ENCODE measurements at regions not wholly inside any gene's neighbourhood (a gene's known extent, or its start where the extent isn't known, plus 50 kb on each side); places are given as distances from the start of the nearest gene placed in this dataset.

DNA sequence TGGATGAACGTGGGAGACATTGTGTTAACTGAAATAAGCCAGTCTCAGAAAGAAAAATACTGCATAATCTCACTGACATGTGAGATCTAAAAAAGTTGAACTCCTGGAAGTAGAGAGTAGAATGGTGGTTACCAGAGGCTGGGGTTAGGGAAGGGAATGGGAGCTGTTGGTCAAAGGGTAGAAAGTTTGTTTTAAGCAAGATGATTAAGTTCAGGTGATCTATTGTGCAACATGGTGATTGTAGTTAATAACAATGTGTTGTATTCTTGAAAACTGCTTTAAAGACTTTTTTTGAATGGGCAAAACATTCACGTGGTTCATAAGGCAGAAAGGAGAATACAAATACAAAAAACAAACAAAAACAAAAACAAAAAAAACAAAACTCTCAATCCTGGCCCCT, 460.4 kb upstream of the TBX3 start:
- Histone ChIP-seq H3K9me3 (ENCODE audit: insufficient read depth, low read depth, low read length) (no peaks in the 10 kb centered on the region), H2AFZ (ENCODE audit: low read length) (no peak overlapping the region), H3K79me2 (ENCODE audit: insufficient read depth, low read length) (no peaks in the 10 kb centered on the region), H4K20me1 (ENCODE audit: insufficient read depth, low read length, poor library complexity, severe bottlenecking) (no peaks in the 10 kb centered on the region), H3K9me2 (replicated peaks; ENCODE audit: low read depth, low read length) (no peaks in the 10 kb centered on the region), H3K4me3 (ENCODE audit: low read length, poor library complexity, severe bottlenecking) (no peak overlapping the region), H3K36me3 (ENCODE audit: insufficient read depth, low read length) (no peaks in the 10 kb centered on the region), H3F3A (ENCODE audit: low read depth) (no peaks in the 10 kb centered on the region), H3K4me2 (ENCODE audit: low read depth, low read length, poor library complexity, severe bottlenecking) (no peak overlapping the region), H3K9ac (ENCODE audit: low read depth, low read length, poor library complexity, severe bottlenecking) (no peak overlapping the region), H3K27me3 (ENCODE audit: insufficient read depth, low read length, poor library complexity, severe bottlenecking) (no peaks in the 10 kb centered on the region), H3K4me1 (ENCODE audit: insufficient read depth, low read length, poor library complexity, severe bottlenecking) (no peaks in the 10 kb centered on the region)
- no peak for TF ChIP-seq EZH2phosphoT487 (IDR thresholded peaks at IDR 0.05; ENCODE audit: borderline replicate concordance)
- TF ChIP-seq, protein P1, sequence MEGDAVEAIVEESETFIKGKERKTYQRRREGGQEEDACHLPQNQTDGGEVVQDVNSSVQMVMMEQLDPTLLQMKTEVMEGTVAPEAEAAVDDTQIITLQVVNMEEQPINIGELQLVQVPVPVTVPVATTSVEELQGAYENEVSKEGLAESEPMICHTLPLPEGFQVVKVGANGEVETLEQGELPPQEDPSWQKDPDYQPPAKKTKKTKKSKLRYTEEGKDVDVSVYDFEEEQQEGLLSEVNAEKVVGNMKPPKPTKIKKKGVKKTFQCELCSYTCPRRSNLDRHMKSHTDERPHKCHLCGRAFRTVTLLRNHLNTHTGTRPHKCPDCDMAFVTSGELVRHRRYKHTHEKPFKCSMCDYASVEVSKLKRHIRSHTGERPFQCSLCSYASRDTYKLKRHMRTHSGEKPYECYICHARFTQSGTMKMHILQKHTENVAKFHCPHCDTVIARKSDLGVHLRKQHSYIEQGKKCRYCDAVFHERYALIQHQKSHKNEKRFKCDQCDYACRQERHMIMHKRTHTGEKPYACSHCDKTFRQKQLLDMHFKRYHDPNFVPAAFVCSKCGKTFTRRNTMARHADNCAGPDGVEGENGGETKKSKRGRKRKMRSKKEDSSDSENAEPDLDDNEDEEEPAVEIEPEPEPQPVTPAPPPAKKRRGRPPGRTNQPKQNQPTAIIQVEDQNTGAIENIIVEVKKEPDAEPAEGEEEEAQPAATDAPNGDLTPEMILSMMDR (conservative IDR thresholded peaks at IDR 0.05; ENCODE audit: low read length): no peak

DNA sequence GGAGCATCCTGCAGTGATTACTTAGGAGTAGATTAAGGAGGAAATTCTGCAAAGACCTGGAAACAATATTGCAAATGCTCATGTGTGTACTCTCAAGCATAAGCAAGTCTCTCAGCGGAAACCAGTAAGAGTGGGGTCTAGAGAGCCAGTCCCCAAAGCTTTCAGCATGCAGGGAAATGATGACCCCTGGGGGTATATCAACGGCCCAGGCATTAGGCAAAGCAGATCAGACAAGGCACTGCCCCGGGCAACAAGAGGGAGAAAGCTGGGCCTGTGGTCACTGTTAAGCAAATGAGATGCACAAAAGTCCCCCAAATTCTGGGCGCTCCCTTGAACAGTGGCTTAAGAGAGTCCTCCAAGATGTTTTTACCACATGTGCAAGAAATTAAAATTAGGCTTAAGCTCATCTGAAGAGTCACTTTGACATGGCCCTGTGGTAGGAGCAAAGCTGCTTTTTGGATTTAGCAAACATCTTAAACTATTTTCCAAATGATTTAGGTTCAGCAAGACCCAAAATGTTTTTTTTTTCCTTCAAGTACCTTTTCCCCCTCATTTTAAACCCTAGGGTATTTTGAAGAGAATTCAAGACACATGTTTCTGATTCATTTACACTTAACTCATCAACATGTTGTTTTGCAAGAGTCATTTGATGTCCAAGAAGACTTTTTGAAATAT, 457.1 kb upstream of the TBX3 start:
- no peaks in the 10 kb centered on the region for H3K36me3 ChIP-seq (ENCODE audit: insufficient read depth, low read length)
- H3K4me3 ChIP-seq (ENCODE audit: low read length, poor library complexity, severe bottlenecking): no peak overlapping the region
- H3K9me2 ChIP-seq (replicated peaks; ENCODE audit: low read depth, low read length): no peaks in the 10 kb centered on the region
- H2AFZ ChIP-seq (ENCODE audit: low read length): no peak overlapping the region
- H3K9me3 ChIP-seq (ENCODE audit: insufficient read depth, low read depth, low read length): no peaks in the 10 kb centered on the region
- H3F3A ChIP-seq (ENCODE audit: low read depth): no peaks in the 10 kb centered on the region
- no peaks in the 10 kb centered on the region for H4K20me1 ChIP-seq (ENCODE audit: insufficient read depth, low read length, poor library complexity, severe bottlenecking)
- H3K79me2 ChIP-seq (ENCODE audit: insufficient read depth, low read length): no peaks in the 10 kb centered on the region
- H3K27me3 ChIP-seq (ENCODE audit: insufficient read depth, low read length, poor library complexity, severe bottlenecking): no peaks in the 10 kb centered on the region
- TF ChIP-seq, protein P1 (conservative IDR thresholded peaks at IDR 0.05; ENCODE audit: low read length): no peak
- TF ChIP-seq EZH2phosphoT487 (IDR thresholded peaks at IDR 0.05; ENCODE audit: borderline replicate concordance): no peak
- H3K4me1 ChIP-seq (ENCODE audit: insufficient read depth, low read length, poor library complexity, severe bottlenecking): no peaks in the 10 kb centered on the region
- H3K9ac ChIP-seq (ENCODE audit: low read depth, low read length, poor library complexity, severe bottlenecking): no peak overlapping the region
- H3K4me2 ChIP-seq (ENCODE audit: low read depth, low read length, poor library complexity, severe bottlenecking): no peak overlapping the region

DNA sequence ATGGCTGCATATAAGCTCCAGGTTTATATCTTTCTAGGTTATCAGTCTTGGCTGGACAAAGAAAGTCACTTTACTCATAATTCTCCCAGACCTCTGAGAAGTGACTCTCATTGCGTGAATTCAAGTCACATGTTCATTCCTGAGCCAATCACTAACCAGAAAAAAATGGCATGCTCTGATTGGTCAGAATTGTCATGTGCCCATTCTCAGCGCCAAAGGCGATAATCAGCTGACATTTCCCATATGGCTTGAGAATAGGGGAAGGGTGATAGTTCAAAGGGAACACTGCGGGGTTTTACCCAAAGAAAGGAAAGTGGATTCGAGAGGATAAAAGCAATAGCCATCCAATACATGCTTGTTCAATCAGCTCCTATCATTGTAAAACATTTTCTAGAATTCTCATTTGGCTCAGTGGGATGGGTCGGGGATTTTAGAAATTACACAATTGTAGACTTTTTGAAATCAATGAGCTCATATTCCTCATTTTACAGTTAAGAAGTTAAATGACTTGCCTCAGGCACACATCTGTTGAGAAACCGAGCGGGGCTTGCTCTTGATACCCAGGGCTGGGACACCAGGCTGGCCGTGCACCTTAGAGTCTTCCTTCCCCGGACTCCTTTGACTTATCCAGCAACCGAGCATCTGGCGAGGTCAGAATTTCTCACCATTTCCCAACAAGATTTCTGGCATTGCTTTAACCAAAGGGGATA, 454.0 kb upstream of the TBX3 start:
- H3K9me2 ChIP-seq (replicated peaks; ENCODE audit: low read depth, low read length): no peaks in the 10 kb centered on the region
- H3K27me3 ChIP-seq (ENCODE audit: insufficient read depth, low read length, poor library complexity, severe bottlenecking): no peaks in the 10 kb centered on the region
- no peaks in the 10 kb centered on the region for H4K20me1 ChIP-seq (ENCODE audit: insufficient read depth, low read length, poor library complexity, severe bottlenecking)
- H3F3A ChIP-seq (ENCODE audit: low read depth): no peaks in the 10 kb centered on the region
- H3K36me3 ChIP-seq (ENCODE audit: insufficient read depth, low read length): no peaks in the 10 kb centered on the region
- TF ChIP-seq EZH2phosphoT487 (IDR thresholded peaks at IDR 0.05; ENCODE audit: borderline replicate concordance): no peak
- TF ChIP-seq, protein P1 (conservative IDR thresholded peaks at IDR 0.05; ENCODE audit: low read length): no peak
- H3K4me1 ChIP-seq (ENCODE audit: insufficient read depth, low read length, poor library complexity, severe bottlenecking): no peaks in the 10 kb centered on the region
- no peak overlapping the region for H3K9ac ChIP-seq (ENCODE audit: low read depth, low read length, poor library complexity, severe bottlenecking)
- H3K4me3 ChIP-seq (ENCODE audit: low read length, poor library complexity, severe bottlenecking): no peak overlapping the region
- no peak overlapping the region for H3K4me2 ChIP-seq (ENCODE audit: low read depth, low read length, poor library complexity, severe bottlenecking)
- no peaks in the 10 kb centered on the region for H3K9me3 ChIP-seq (ENCODE audit: insufficient read depth, low read depth, low read length)
- no peak overlapping the region for H2AFZ ChIP-seq (ENCODE audit: low read length)
- no peaks in the 10 kb centered on the region for H3K79me2 ChIP-seq (ENCODE audit: insufficient read depth, low read length)

Measured in Loucy (cell line).